HL-60 (cell line): ENCODE measurements at regions not wholly inside any gene's neighbourhood (a gene's known extent, or its start where the extent isn't known, plus 50 kb on each side); places are given as distances from the start of the nearest gene placed in this dataset.

Source experiments
- DNase-seq, 2 experiments: peaks; one replicate each; pipeline ENCODE4 v3.0.0-alpha.2; 2010 to 2020; ENCODE audit warnings: low read depth in 1 of 2, low spot score in 1 of 2
- H3K27ac ChIP-seq: fragments of 250-450 bp; sonication (Bioruptor Pico); replicated peaks from 2 replicates; pipeline ENCODE4 v1.5.1; 2020; ENCODE audit warnings: mild to moderate bottlenecking, moderate library complexity
- H3K27me3 ChIP-seq: fragments of 250-450 bp; sonication (Bioruptor Pico); 2 replicates; pipeline ENCODE4 v1.5.1; 2021; ENCODE audit warnings: mild to moderate bottlenecking, moderate library complexity; ENCODE audit not compliant: insufficient read depth, poor library complexity, severe bottlenecking
- H3K4me3 ChIP-seq: replicated peaks from 2 replicates; pipeline ENCODE4 v1.5.1; 2011; ENCODE audit warnings: mild to moderate bottlenecking, control low read depth, low read length; ENCODE audit not compliant: insufficient read depth
- GABPA ChIP-seq: IDR thresholded peaks from 2 replicates; pipeline ENCODE4 v1.6.1; 2012; ENCODE audit warnings: low read depth
- POLR2AphosphoS5 ChIP-seq: IDR thresholded peaks from 2 replicates; pipeline ENCODE4 v1.6.1; 2012; ENCODE audit warnings: low read depth
- REST ChIP-seq: IDR thresholded peaks from 2 replicates; pipeline ENCODE4 v1.6.1; 2012; ENCODE audit warnings: low read depth; ENCODE audit not compliant: insufficient replicate concordance
- SPI1 ChIP-seq: IDR thresholded peaks from 2 replicates; pipeline ENCODE4 v1.6.1; 2012; ENCODE audit warnings: low read depth, mild to moderate bottlenecking, borderline replicate concordance
- TF ChIP-seq, protein P1 (sequence below): IDR thresholded peaks from one replicate; pipeline ENCODE4 v1.5.1; 2011; ENCODE audit warnings: low read length, control low read depth, inconsistent platforms; ENCODE audit not compliant: insufficient read depth

DNA sequence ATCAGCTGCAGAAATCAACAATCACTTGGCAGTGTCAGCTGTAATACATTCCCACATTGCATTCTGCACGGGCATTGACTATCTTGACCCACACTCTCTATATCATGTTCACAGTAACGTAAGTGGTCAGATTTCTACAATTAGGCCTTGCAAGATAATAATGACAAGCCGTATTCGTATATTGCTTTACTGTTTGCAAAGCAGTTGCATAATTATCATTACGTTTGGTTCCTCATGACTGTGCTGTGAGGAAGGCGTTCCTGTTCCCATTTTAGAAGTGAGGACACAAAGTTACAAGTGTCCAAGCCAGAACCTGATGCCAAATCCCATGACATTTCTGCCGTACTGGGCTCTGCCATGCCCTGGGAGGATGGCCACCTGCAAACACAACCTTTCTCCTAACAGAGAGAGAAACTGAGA, 53.5 kb upstream of the TARBP1 start:
- Histone ChIP-seq H3K4me3 (no peak overlapping the region), H3K27me3 (no peaks in the 10 kb centered on the region), H3K27ac (peak overlapping the region; percentile 69)
- peak; percentile 64 to 87 for DNase-seq
- TF ChIP-seq GABPA (no peak), POLR2AphosphoS5 (no peak), SPI1 (peak; percentile 77; the same call in 1 of the 2 replicates)

DNA sequence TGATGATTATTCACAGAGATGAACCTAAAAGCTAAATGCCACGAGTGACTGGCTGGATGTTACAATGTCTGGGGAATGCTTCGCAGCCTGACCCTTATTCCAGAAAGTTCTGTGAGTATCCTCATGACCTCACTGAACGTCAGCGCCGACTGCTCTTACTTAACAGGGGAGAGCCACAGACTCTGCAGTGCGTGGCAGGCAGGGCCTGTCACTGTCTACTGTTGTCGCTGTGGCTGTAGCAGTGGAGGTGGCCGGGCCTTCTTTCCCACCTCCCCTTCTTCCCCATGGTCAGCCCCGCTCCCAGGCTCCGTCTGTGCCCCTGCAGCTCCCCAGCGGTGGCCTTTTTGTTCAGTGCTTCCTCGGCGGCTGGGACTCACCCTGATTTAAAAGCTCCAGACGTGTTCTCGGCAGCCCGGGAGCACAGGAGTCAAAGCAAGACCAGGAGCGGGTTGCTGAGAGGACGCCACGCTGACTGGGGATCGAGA, 52.2 kb upstream of the TARBP1 start:
- Histone ChIP-seq H3K27ac (no peak overlapping the region; the same call in 1 of the 2 replicates), H3K27me3 (no peaks in the 10 kb centered on the region), H3K4me3 (no peak overlapping the region)
- DNase-seq: no peak
- TF ChIP-seq SPI1 (no peak), POLR2AphosphoS5 (no peak), GABPA (no peak), REST (no peak)
- TF ChIP-seq, protein P1, sequence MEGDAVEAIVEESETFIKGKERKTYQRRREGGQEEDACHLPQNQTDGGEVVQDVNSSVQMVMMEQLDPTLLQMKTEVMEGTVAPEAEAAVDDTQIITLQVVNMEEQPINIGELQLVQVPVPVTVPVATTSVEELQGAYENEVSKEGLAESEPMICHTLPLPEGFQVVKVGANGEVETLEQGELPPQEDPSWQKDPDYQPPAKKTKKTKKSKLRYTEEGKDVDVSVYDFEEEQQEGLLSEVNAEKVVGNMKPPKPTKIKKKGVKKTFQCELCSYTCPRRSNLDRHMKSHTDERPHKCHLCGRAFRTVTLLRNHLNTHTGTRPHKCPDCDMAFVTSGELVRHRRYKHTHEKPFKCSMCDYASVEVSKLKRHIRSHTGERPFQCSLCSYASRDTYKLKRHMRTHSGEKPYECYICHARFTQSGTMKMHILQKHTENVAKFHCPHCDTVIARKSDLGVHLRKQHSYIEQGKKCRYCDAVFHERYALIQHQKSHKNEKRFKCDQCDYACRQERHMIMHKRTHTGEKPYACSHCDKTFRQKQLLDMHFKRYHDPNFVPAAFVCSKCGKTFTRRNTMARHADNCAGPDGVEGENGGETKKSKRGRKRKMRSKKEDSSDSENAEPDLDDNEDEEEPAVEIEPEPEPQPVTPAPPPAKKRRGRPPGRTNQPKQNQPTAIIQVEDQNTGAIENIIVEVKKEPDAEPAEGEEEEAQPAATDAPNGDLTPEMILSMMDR: no peak

DNA sequence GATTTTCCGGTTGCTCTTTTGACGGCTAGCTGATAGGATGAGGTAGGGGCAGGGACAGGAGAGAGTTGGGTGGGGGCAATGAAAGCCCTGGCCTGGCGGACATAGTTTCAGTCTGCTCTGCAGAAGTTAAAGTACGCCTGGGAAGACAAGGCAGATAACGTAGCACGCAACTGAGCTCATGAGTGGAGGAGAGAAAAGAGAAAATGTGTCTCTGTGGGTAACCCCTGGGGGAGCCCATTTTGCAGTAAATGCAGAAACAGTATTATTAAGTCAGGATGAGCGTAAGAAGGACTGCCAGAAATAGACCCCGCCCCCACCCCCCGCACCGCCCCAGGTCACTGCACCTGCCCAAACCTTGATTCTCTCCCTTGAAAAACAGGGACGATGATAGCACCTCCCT, 51.7 kb upstream of the TARBP1 start:
- TF ChIP-seq SPI1 (no peak), GABPA (no peak), POLR2AphosphoS5 (no peak)
- TF ChIP-seq, protein P1: no peak
- DNase-seq: no peak
- Histone ChIP-seq H3K4me3 (no peak overlapping the region), H3K27me3 (no peaks in the 10 kb centered on the region), H3K27ac (no peak overlapping the region; the same call in 1 of the 2 replicates)

- Histone ChIP-seq H3K4me3 (no peak overlapping the region), H3K27me3 (no peaks in the 10 kb centered on the region), H3K27ac (peak overlapping the region; percentile 46)
- no peak for DNase-seq
- TF ChIP-seq GABPA (no peak), POLR2AphosphoS5 (no peak), SPI1 (no peak), REST (no peak)
- TF ChIP-seq, protein P1: no peak
Measured at GRCh38 chr1:234529950-234530237, 50.9 kb upstream of the TARBP1 start.
